Left renal cortex interstitium (tissue), 4 donors: ENCODE measurements at regions not wholly inside any gene's neighbourhood (a gene's known extent, or its start where the extent isn't known, plus 50 kb on each side); places are given as distances from the start of the nearest gene placed in this dataset.
"Not testable (repeated sequence)": the region's sequence is repeated elsewhere in the genome, so short reads cannot be mapped to it uniquely, and the experiment has no call there.

Experiments
- DNase-seq, 4 donors: peaks; one replicate each; pipeline ENCODE4 v3.0.0-alpha.2; 2013; ENCODE audit warnings: low read depth in 4 of 4, low spot score in 2 of 4, missing footprints in 1 of 4

DNA sequence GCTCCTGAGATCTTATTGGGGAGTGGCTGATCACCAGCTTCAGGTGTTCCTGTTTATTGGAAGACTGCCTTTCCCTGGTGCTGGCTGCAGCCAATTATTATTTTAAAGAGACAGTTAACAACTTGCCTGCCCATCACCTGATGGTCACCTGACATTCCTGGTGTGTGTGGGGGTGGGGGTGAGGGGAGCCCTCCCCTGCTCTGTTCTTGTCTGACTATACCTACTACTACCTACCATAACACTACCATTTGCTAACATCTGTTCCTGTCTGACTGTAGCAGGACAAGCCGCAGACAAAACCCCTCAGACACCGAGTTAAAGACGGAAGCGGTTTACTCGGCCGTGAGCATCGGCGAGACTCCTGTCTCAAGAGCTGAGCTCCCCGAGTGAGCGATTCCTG, 54.9 kb upstream of the NBPF3 start:
- DNase-seq, result no peak

DNA sequence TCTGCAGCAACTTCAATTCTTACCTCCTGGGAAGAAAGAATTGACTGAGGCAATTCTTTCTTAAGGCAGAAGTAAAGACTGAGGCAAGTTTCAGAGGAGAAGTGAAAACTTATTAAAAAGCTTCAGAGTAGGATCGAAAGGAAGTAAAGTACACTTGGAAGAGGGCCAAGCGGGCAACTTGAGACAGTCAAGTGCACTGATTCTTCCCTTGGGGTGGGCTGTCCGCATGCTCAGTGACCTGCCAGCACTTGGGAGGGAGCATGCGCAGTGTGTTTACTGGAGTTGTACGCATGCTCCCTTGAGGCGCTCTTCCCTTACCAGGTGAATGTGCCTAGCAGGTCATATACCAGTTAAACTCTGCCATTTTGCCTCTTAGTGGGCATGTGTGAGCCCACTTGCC, 55.3 kb upstream of the NBPF3 start:
- peak in 1 of 4 donors; percentile 16 for DNase-seq

DNA sequence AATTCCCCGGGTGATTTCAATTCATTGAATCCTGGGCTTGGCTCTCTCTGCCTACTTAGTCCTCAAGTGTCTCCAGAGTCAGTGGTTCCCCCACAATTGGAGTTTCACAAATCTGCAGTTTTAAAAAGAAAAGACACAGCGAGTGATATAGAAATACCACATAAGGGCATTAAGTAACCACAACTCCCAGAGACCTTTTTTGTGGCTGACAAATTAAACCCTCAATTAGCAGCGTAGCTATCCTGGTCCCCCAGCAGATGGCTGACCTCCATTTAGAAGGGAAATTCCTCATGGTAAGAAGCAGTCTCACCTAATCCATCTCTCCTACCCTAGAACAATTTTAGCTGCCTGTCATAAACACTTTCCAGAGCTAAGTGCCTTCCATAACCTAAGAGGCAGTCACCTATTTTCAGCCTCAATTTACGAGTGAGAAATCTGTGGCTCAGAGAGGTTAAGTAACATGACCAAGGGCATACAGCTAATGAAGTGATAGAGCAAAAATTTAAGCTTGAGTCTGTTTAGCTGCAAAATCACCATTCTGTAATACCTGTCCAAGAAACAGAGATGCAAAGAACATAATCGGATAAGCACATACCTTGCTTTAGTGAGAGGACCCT, 56.0 kb upstream of the NBPF3 start:
- no peak for DNase-seq

DNA sequence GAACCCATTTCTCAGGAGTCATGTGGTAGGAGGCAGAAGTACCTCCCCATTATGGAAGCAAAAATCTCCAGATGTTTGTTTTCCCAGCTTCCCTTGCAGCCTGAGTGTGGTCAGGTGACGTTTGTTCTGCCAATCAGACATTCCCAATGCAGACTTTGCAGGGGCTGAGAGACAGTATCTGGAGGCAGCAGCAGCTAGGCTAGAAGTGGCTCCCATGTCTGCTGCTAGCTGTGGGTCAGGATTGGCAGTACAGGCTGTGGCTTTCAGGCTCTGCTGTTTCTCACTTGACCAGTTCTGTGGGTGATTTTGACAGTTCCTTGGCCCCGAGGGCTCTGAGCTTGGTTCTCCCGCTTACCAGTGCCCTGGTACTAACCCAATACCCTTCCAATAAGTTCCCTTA, 58.6 kb upstream of the NBPF3 start:
- DNase-seq, result no peak

DNA sequence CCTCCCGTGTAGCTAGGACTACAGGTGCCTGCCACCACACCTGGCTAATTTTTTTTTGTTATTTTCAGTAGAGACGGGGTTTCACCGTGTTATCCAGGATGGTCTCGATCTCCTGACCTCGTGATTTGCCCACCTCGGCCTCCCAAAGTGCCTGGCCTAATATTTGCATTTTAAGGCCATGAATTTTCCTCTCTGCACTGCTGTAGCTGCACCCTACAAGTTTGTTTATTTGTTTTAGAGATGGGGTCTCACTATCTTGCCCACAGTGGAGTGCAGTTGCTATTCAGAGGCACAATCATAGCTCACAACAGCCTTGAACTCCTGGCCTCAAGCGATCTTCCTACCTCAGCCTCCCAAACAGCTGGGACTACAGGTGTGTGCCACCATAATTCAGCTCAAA, 59.8 kb upstream of the NBPF3 start:
- DNase-seq, result not testable (repeated sequence)

DNA sequence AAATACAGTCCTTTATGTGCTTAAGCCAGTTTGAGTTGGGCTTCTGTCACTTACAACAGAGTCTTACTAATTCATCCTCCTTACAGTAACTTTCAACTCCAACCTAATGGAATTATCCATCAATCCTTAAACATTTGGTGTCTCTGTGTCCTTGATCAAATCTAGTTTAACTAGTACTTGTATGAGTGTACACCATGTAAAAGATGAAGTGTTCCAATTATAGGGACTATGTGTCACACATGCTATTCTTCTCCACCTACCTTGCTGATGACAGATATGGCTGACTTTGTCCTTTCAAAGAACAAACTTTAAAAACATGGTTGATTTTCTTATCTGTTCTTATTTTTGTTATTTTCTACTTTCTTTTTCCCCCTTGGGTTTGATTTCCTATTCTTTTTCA, 60.4 kb upstream of the NBPF3 start:
- no peak for DNase-seq

DNA sequence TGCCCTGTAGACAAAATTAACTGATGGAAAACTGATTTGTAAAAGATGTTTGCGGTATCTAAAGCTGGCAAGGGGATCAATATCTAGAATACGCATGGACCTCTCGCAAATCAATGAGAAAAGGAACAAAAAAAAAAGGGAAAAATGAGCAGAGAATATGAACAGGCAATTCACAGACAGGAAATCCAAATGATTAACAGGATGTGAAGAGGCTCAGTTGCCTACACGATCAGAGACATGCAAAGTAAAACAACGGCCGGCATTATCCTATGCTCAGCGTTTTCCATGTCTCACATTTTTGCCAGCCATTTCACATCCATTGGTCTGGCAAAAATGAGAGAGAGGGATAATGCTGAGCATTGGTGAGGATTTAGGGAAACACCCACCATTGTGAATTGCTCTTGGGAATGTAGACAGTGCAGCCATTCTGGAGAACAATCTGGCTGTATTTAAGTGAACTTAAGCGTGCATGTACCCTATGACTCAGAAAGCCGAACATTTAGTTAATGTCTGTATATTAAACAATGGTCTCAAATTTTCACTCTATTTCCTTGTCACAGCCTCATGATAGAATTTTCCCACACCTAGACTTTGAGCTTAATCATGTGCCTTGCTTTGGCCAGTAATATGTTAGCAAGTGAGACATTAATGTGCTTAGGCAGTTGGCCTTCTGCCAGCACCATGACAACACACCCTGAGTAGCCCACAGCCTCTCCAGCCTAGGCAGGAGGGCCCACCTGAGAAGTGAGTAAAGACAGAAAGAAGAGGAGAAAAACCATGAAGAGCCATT, 61.0 kb upstream of the NBPF3 start:
- no peak for DNase-seq

DNA sequence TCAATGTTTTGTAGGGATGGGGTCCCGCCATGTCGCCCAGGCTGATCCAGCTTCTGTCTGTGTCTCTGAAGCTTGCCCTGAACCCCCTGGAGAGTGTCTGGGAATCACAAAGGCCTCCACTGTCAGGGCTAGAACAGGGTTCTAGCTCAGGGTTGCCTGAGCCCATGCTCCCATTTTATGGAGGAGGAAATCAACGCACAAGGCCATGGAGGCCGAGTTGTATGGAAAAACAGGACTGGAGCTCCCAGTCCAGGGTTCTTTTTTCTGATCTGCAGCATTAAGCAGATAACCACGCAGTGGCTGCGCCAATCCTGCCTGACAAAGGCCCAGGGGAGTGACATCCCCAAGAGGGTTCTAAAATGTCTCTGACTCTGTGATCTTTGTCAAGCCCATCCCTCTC, 67.6 kb upstream of the NBPF3 start:
- no peak for DNase-seq

DNA sequence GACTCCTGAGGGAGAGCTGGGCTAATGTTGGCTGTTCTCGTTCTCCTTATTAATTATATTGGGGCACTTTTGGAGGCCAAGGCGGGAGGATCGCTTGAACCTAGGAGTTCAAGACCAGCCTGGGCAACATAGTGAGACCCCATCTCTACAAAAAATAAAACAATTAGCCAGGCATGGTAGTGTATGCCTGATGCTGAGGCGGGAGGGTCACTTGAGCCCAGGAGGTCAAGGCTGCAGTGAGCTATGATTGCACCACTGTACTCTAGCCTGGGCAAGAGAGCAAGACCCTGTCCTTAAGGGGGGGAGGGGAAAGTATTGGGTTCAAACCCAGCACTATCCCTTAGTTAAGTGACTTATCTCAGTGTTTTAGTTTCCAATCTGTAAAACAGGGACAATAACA, 70.0 kb upstream of the NBPF3 start:
- no peak for DNase-seq

DNA sequence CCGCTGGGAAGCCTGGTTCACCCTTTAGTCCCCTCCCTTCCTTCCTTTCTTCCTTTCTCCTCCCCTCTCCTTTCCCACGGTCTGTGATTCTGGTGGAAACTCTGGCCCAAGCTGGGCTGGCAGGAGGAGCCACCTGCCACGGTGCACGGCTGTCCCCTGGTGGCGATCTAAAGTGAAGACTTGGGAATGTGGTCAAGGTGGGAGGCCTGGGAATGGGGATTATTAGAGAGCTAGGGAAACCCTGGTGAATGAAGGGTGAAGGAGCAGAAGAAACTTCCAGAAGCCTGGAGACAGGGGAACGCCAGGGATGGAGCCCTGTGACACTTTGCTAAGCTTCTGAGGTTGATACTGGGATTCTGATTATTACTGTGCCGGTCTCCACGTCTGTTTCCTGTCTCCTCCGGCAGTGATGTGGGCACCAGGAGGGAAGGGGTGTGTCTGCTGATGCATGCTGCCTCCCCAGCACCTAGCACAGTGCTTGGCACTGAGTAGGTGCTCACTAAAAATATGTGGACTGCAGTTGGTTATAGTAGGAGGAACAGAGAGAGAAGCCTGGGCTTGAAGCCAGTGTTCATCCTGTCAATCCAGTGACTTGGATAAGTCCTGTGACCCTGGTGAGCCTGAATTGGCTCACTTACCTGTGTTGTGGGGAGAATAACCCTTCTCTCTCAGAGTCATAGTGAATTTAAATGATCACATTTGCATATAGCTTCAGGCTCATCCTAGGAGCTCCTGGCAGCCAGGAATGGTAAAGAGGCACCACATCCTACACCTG, 71.2 kb upstream of the NBPF3 start:
- DNase-seq, result peak in 2 of 4 donors; percentile 39 to 60

DNA sequence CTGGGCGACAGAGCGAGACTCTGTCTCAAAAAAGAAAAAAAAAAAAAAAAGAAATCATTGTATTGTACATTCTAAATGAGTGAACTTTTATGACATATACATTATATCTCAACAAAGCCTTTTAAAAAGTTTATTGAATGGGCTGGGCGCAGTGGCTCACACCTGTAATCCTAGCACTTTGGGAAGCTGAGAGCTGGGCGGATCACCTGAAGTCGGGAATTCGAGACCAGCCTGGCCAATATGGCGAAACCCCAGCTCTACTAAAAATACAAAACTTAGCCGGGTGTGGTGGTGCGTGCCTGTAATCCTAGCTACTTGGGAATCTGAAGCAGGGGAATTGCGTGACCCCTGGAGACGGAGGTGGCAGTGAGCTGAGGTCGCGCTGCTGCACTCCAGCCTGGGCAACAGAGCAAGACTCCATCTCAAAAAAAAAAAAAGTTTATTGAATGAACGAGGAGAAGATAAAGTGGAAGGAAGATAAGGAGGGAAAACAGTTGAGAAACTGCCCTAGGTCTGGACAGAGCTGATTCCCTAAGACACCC, 71.9 kb upstream of the NBPF3 start:
- DNase-seq, result not testable (repeated sequence)

DNA sequence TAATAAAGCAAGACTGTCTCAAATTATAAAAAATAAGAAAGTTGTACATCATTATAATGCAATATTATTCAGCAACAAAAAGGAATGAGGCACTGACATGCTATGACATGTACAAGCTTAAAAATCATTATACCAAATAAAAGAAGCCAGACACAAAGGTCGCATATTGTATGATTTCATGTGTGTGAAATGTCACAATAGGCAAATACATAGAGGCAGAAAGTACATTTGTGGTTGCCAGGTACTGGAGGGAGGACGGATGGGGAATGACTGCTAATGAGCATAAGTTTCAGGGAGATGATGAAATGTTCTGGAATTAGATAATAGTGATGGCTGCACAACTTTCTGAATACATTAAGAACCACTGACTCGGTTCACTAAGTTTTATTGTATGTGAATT, 73.6 kb upstream of the NBPF3 start:
- no peak for DNase-seq

DNA sequence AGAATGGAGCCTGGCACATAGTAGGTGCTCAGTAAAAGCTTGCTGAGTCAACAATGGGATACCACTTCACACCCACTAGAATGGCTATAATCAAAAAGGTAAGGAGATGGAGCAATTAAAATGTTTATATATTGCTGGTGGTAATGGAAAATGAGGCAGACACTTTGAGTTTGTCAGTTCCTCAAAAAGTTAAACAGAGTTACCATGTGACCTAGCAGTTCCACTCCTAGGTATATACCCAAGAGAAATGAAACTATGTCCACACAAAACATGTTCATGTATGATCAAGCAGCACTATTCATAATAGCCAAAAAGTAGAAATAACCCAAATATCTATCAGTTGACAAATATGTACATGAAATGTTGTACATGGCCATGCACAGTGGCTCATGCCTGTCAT, 74.8 kb upstream of the ECE1 start:
- no peak for DNase-seq

DNA sequence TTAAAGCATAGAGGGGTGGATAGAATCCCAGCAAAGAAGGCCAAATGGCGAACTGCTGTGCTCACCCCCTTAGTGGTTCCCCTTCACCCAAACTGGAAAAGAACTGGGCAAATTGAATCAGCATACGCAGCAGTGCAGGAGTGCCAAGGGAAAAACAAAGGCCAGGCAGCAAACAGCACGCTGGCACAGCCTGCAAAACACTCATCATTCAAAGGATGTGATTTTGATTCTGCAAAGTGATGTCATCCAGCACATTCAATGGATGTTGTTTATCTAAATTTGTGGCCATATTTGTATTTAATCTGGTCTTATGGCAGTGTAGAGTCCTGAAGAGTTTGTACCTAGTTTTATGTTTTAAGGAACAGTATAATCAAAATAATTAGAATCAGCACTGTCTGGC, 71.8 kb upstream of the ECE1 start:
- DNase-seq, result no peak

DNA sequence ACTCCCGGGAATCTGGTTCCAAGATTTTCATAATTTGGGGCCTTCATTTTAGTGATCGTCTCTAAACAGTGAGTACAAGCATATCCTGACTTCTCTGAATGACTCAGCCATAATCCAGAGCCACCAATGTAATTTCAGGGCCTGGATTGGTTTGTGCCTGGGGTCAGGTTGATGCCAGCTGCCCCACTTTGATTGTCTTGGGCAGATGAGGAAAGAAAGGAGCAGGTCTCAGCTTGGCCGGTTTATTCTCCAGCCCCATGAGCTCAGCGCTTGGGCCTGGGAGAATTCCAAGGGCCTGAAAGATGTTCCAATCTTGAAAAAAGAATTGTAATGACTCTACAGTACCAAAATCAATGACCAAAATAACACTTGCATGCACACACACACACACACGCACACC, 71.2 kb upstream of the ECE1 start:
- DNase-seq, result no peak

DNA sequence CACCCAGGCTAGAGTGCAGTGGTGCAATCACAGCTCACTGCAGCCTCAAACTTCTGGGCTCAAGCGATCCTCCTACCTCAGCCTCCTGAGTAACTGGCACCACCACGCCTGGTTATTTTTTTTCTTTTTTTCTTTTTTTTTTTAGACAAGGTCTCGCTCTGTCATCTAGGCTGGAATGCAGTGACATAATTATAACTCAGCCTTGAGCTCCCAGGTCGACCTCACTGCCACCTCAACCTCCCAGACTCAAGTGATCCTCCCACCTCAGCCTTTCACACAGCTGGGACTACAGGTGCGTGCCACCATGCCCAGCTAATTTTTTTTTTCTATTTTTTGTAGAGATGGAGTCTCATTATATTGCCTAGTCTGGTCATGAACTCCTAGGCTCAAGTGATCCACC, 66.9 kb upstream of the ECE1 start:
- no peak for DNase-seq

DNA sequence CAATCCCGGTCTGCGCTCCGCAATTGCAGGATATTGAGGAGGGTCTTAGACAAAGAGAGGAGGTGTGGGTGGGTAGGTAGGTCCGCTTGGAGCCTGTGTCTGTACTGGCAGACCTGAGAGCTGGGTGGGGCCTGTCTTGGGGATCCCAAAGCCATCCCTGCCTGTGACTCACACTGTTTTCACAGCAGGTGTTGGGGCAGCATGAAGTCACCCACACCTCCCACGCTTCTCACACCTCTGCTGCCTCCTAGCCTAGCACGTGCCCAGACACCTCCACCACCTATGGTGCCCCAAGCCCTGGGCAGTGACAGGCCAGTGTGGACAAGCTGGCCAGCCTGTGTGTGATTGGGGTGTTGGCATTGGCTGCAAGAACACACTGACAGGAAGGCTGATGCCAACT, 65.7 kb upstream of the ECE1 start:
- no peak for DNase-seq

DNA sequence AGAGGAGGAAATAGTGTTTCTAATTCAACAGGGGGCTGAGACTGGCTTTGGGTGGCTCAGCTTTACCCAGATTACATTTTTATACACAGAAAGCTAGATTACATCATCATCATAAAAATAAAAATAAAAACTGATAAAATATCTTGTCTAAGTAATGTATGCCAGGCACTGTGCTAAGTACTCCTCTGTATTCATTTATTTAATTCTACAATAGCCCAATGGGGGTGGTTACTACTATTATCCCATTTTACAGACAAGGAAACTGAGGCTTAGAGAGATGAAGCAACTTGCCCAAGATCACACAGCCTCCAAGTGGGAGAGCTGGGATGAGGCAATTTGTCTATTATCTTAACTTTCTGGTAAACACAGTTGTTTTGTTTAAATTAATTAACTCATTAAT, 62.3 kb upstream of the ECE1 start:
- DNase-seq, result no peak

DNA sequence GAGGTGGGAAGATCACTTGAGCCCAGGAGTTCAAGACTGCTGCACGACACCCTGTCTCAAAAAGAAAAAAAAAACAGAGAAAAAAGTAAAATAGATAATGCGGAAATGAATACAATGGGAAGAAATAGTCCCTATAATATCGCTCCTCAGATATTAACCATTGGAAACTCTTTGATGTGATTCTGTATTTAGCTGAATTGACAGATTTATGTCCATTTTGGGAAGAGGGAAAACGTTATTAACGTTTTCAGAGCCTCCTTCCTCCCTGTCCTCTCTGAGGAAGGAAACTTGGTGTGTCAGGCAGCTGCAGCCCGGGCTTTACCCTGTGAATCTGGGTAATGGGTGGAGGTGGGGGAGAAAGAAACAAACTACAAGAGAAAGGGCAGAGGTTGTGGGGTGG, 61.6 kb upstream of the ECE1 start:
- DNase-seq, result no peak

DNA sequence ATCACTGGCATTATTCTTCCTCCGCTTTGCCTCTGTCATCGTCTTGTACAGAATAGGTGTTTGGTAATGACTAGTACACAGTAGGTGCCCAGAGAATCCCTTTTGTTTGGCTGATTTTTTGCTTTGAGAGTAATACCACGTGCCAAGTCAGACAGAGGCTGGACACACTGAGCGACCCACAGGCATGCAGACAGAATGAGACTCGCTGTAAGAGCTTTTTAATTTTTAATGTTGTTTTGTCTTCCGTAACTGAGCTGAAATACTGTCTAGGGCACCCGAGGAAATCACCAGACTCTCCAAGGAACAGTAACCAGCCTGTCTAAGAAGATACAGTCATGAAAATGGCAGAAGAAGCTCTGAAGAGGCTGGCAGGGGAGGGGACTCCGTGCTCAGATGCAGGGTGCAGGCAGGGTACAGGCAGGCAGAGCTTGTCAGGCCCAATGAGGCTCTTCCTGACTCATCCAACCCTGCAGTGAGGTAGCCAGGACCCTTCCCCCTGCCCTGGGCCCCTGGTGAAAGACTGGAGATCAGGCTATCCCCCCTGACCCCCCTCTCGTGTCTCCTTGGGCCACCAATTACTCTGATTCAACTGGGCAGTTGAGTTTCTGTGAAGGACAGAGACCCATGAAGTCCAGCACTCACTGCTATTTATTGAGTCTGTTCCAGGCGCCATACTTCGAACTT, 60.1 kb upstream of the ECE1 start:
- no peak for DNase-seq

DNA sequence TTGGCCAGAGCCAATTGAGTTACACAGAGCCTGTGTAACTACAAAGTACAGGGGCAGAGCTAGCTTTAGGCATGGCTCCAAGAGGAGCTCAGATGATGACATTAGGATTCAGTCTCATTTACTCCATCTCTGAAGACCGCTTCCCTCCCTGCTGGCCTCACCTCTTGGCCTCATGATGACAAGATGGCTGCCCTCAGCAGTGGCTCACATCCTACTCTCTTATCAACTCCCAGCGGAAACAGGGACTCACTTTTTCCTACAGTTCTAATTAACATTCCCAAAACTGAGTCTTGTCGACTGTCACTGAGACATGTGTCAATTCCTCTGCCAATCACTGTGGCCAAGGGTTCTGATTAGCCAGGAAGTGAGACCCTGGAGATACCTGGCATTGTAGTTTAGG, 59.4 kb upstream of the ECE1 start:
- no peak for DNase-seq
